Astrocyte of the cerebellum (primary cell): ENCODE measurements at regions not wholly inside any gene's neighbourhood (a gene's known extent, or its start where the extent isn't known, plus 50 kb on each side); places are given as distances from the start of the nearest gene placed in this dataset.
"Not testable (repeated sequence)": the region's sequence is repeated elsewhere in the genome, so short reads cannot be mapped to it uniquely, and the experiment has no call there.

Experiments
- DNase-seq: peaks from one replicate; pipeline ENCODE4 v3.0.0-alpha.2; 2011; ENCODE audit warnings: low read depth
- H3K4me3 ChIP-seq: 2 replicates; pipeline ENCODE4 v1.5.1; 2011; ENCODE audit warnings: mild to moderate bottlenecking, low read depth, low read length, moderate library complexity
- in situ Hi-C: cut with HindIII; loops from 2 replicates; pipeline ENCODE4 v1.10.0; 2017; ENCODE audit warnings: low sequenced_read_pairs
- TF ChIP-seq, protein P1 (sequence below): IDR thresholded peaks from 2 replicates; pipeline ENCODE4 v1.5.1; 2012; ENCODE audit warnings: low read length, low read depth, moderate library complexity, mild to moderate bottlenecking; ENCODE audit errors: missing control alignments

GRCh38 chr5:37951946-37952721 is 112.3 kb upstream of the GDNF start:
- DNase-seq, result no peak
- H3K4me3 ChIP-seq, result no peak overlapping the region
- TF ChIP-seq, protein P1, sequence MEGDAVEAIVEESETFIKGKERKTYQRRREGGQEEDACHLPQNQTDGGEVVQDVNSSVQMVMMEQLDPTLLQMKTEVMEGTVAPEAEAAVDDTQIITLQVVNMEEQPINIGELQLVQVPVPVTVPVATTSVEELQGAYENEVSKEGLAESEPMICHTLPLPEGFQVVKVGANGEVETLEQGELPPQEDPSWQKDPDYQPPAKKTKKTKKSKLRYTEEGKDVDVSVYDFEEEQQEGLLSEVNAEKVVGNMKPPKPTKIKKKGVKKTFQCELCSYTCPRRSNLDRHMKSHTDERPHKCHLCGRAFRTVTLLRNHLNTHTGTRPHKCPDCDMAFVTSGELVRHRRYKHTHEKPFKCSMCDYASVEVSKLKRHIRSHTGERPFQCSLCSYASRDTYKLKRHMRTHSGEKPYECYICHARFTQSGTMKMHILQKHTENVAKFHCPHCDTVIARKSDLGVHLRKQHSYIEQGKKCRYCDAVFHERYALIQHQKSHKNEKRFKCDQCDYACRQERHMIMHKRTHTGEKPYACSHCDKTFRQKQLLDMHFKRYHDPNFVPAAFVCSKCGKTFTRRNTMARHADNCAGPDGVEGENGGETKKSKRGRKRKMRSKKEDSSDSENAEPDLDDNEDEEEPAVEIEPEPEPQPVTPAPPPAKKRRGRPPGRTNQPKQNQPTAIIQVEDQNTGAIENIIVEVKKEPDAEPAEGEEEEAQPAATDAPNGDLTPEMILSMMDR, result no peak
- in situ Hi-C loops, result no loop called here

DNA sequence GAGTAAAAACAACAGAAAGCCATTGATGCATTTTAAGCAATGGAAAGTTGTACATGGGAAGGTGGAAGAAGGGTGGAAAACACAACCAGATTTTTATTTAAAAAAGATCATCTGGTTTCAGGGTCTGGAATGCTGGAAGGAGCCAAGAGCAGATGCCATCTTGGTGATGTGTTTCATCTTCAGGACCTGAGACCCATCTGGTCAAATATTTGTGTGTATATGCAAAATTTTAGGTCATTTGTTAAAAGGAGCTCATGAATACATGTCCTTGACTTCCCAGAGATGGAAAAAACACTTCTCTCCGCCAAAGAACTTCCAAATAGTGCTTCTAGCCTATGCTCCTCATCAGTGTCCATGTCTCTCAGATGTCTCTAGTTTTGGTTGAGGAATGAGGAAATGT is 110.6 kb upstream of the GDNF start:
- TF ChIP-seq, protein P1, result no peak
- in situ Hi-C loops, result no loop called here

GRCh38 chr5:37945446-37945845 is 105.6 kb upstream of the GDNF start:
- no peak overlapping the region for H3K4me3 ChIP-seq
- TF ChIP-seq, protein P1, result no peak
- DNase-seq, result no peak
- in situ Hi-C loops, result no loop called here

More for the DNA sequence above, 110.6 kb upstream of the GDNF start:
- no peak for DNase-seq
- no peak overlapping the region for H3K4me3 ChIP-seq

DNA sequence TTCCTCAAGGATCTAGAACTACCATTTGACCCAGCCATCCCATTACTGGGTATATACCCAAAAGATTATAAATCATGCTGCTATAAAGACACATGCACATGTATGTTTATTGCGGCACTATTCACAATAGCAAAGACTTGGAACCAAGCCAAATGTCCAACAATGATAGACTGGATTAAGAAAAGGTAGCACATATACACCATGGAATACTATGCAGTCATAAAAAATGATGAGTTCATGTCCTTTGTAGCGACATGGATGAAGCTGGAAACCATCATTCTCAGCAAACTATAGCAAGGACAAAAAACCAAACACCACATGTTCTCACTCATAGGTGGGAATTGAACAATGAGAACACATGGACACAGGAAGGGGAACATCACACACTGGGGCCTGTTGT is 103.3 kb upstream of the GDNF start:
- H3K4me3 ChIP-seq, DNase-seq, in situ Hi-C loops: not testable (repeated sequence)

DNA sequence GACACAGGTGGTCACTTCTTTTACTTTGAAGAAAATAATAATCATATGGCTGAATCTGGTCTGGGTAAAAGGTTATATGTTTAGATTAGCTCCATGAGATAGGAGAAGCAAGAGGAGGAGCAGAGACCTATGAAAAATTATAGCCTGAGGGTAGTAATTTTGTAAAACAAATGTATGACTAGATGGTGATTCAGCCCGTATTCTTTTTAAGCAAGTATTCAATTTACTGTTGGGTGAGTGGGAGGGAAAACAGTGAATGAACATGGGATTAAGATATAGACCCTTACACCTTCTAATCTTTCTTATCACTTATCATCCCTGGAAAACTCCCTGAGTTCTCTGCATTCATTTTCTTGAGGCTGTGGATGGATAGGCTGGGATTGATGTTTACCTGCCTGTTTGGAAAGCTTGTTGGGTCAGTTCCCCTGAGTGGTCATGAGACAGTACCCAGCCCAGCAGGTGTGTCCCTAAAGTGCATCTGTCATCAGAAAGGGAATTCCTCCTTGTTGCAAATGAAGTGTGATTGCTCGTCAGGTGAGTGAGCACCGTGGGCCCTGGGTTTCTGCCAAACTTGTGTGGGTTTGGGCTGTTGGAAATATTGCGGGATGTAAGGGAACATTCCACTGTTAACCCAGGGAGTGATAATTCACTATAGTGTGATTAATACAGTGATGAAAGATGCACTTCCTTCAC is 101.2 kb upstream of the GDNF start:
- DNase-seq, result no peak
- TF ChIP-seq, protein P1, result no peak
- no peak overlapping the region for H3K4me3 ChIP-seq
- in situ Hi-C loops, result no loop called here

DNA sequence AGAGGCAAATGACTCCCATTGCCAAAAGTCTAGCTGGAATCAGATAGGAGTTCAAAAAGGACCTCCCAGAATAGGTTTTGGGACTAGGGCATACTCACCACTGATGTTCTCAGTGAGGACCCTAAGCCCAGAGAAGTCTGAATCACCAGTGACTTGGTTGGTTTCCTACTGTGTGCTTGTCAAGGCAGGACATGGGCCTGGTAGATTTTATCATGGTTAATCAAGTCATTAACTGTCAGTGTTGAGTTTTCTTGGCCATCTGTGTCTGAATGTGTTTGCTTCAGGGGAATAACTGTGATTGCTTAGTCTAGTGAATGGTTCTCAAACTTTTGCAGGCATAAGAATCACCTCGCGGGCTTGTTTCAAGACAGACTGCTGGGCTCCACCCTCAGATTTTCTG is 99.0 kb upstream of the GDNF start:
- no peak for DNase-seq
- TF ChIP-seq, protein P1, result no peak
- in situ Hi-C loops, result no loop called here
- H3K4me3 ChIP-seq, result no peak overlapping the region
